Adrenal gland (tissue), 9 donors: ENCODE measurements at regions not wholly inside any gene's neighbourhood (a gene's known extent, or its start where the extent isn't known, plus 50 kb on each side); places are given as distances from the start of the nearest gene placed in this dataset.
A peak's percentile ranks its signal among the peaks of the same experiment; 100 is the strongest.

ENCODE experiments used
- DNase-seq, 7 donors: peaks; one replicate each; pipeline ENCODE4 v3.0.0-alpha.2; 2019 to 2020
- H3K27ac ChIP-seq, 5 donors: fragments of 200-600 bp; sonication (generic) in 4 of 5; 1 replicate in 3 of 5; 2 replicates in 2 of 5; pipeline versions ENCODE4 v1.5.1 to v1.8.0; 2016 to 2020; ENCODE audit warnings: mild to moderate bottlenecking in 1 of 5
- H3K27me3 ChIP-seq: fragments of 200-600 bp; 2 replicates; pipeline ENCODE4 v1.8.0; 2021
- H3K36me3 ChIP-seq, 2 donors: fragments of 200-600 bp; replicated peaks in 1 of 2; 1 replicate in 1 of 2; 2 replicates in 1 of 2; pipeline versions ENCODE4 v1.5.1 to v1.8.0; 2018 to 2022
- H3K4me1 ChIP-seq, 2 donors: fragments of 200-600 bp; replicated peaks in 1 of 2; 1 replicate in 1 of 2; 2 replicates in 1 of 2; pipeline versions ENCODE4 v1.5.1 to v1.8.0; 2018 to 2021
- H3K4me3 ChIP-seq, 4 donors: fragments of 200-600 bp; sonication (generic) in 3 of 4; one replicate each; pipeline ENCODE4 v1.5.1; 2016 to 2018
- H3K9me3 ChIP-seq, 3 donors: fragments of 200-600 bp; sonication (generic) in 1 of 3; replicated peaks in 1 of 3; 1 replicate in 2 of 3; 2 replicates in 1 of 3; pipeline versions ENCODE4 v1.5.1 to v1.8.0; 2016 to 2021
- CTCF ChIP-seq, 6 experiments: fragments of 450-650 bp in 4 of 6; fragments of 200-600 bp in 2 of 6; sonication (generic) in 1 of 6; IDR thresholded peaks; 1 replicate in 5 of 6; 2 replicates in 1 of 6; pipeline versions ENCODE4 v1.5.1 to v1.8.0; 2016 to 2021; ENCODE audit warnings: antibody characterized with exemption in 6 of 6, mild to moderate bottlenecking in 2 of 6, moderate library complexity in 1 of 6
- POLR2A ChIP-seq, 2 donors: fragments of 450-650 bp; IDR thresholded peaks; one replicate each; pipeline ENCODE4 v1.6.1; 2017; ENCODE audit warnings: antibody characterized with exemption in 2 of 2, mild to moderate bottlenecking in 2 of 2, moderate library complexity in 1 of 2
- WGBS, 4 donors: extraction: QIAGEN DNeasy Blood & Tissue Kit in 2 of 4; methylation state at CpG; one replicate each; pipeline versions ENCODE4 v1.1.5 to v1.1.7; 2013 to 2017; 5-methylcytosine and 5-hydroxymethylcytosine counted together
- intact Hi-C, 2 donors: fragments of 100-400 bp; cut with DNase I; formaldehyde crosslinking; loops; one replicate each; pipeline versions ENCODE4 v1.14.1 to v1.15.0; 2022 to 2023
- donor health status: healthy with polysubstance abuse.
- donor health status: Bipolar disorder and iron deficiency.
- donor health status: DM: yes; HTN: yes; CAD: no.
- donor health status: DM: no; HTN: no; CAD: no.
- donor health status: DM: no; HTN: no; CAD: no.

- H3K4me3 ChIP-seq, result no peak overlapping the region
- peak in 1 of 7 donors; percentile 55 for DNase-seq
- intact Hi-C loops, result no loop called here
- TF ChIP-seq POLR2A (IDR thresholded peaks at IDR 0.05) (no peak), CTCF (IDR thresholded peaks at IDR 0.05) (no peak)
- no peaks in the 10 kb centered on the region for H3K4me1 ChIP-seq
- H3K27ac ChIP-seq, result no peak overlapping the region
- H3K27me3 ChIP-seq, result no peaks in the 10 kb centered on the region
- 80 to 96% (median 91%) methylated on average over 2 of the region's 2 CpGs for WGBS, 4 donors
- H3K9me3 ChIP-seq, result no peaks in the 10 kb centered on the region
- no peaks in the 10 kb centered on the region for H3K36me3 ChIP-seq
Observed at GRCh38 chr18:46385124-46385523, 271.9 kb downstream of the LOXHD1 start.

GRCh38 chr18:46386788-46387187 is 270.2 kb downstream of the LOXHD1 start:
- no peaks in the 10 kb centered on the region for H3K9me3 ChIP-seq
- no peak overlapping the region for H3K27ac ChIP-seq
- H3K4me3 ChIP-seq, result no peak overlapping the region
- DNase-seq, result no peak
- intact Hi-C loops, result no loop called here
- no peaks in the 10 kb centered on the region for H3K4me1 ChIP-seq
- TF ChIP-seq CTCF (IDR thresholded peaks at IDR 0.05) (no peak), POLR2A (IDR thresholded peaks at IDR 0.05) (no peak)
- H3K36me3 ChIP-seq, result no peaks in the 10 kb centered on the region
- H3K27me3 ChIP-seq, result no peaks in the 10 kb centered on the region
- 56 to 78% (median 74%) methylated on average over 5 of the region's 5 CpGs for WGBS, 4 donors

- WGBS, 4 donors, result 60 to 80% (median 67%) methylated on average over 7 to 9 of the region's 9 CpGs
- no peak for DNase-seq
- H3K4me1 ChIP-seq, result no peaks in the 10 kb centered on the region
- no peaks in the 10 kb centered on the region for H3K36me3 ChIP-seq
- H3K27ac ChIP-seq, result no peak overlapping the region
- H3K4me3 ChIP-seq, result no peak overlapping the region
- intact Hi-C loops, result no loop called here
- TF ChIP-seq CTCF (IDR thresholded peaks at IDR 0.05), result no peak
- no peak for TF ChIP-seq POLR2A (IDR thresholded peaks at IDR 0.05)
- no peaks in the 10 kb centered on the region for H3K27me3 ChIP-seq
- no peaks in the 10 kb centered on the region for H3K9me3 ChIP-seq
Observed at GRCh38 chr18:46387441-46388131, 269.4 kb downstream of the LOXHD1 start.

- Histone ChIP-seq H3K4me3 (no peak overlapping the region), H3K27ac (no peak overlapping the region), H3K4me1 (no peaks in the 10 kb centered on the region), H3K36me3 (no peaks in the 10 kb centered on the region), H3K27me3 (no peaks in the 10 kb centered on the region), H3K9me3 (no peaks in the 10 kb centered on the region)
- WGBS, 4 donors, result 61 to 70% (median 61%) methylated on average over 5 to 6 of the region's 6 CpGs
- no peak for TF ChIP-seq POLR2A (IDR thresholded peaks at IDR 0.05)
- TF ChIP-seq CTCF (IDR thresholded peaks at IDR 0.05), result no peak
- DNase-seq, result no peak
- intact Hi-C loops, result no loop called here
Observed at GRCh38 chr18:46388286-46388685, 268.7 kb downstream of the LOXHD1 start.
